HEK293T (cell line): ENCODE measurements at regions not wholly inside any gene's neighbourhood (a gene's known extent, or its start where the extent isn't known, plus 50 kb on each side); places are given as distances from the start of the nearest gene placed in this dataset.

ENCODE experiments used
- ARNT ChIP-seq: fragments of 450-650 bp; IDR thresholded peaks from 2 replicates; pipeline ENCODE4 v1.6.1; 2017; ENCODE audit warnings: mild to moderate bottlenecking
- BHLHE40 ChIP-seq: fragments of 450-650 bp; IDR thresholded peaks from 2 replicates; pipeline ENCODE4 v1.6.1; 2016; ENCODE audit warnings: mild to moderate bottlenecking, moderate library complexity, borderline replicate concordance
- CTBP1 ChIP-seq: fragments of 450-650 bp; IDR thresholded peaks from 2 replicates; pipeline ENCODE4 v1.6.1; 2016; ENCODE audit warnings: borderline replicate concordance
- ELF4 ChIP-seq: fragments of 450-650 bp; IDR thresholded peaks from 2 replicates; pipeline ENCODE4 v1.6.1; 2017; ENCODE audit warnings: antibody characterized with exemption
- FOXA1 ChIP-seq: fragments of 450-650 bp; IDR thresholded peaks from 2 replicates; pipeline ENCODE4 v1.6.1; 2016; ENCODE audit warnings: mild to moderate bottlenecking
- FOXK2 ChIP-seq: fragments of 450-650 bp; IDR thresholded peaks from 2 replicates; pipeline ENCODE4 v1.6.1; 2016; ENCODE audit warnings: mild to moderate bottlenecking
- FOXM1 ChIP-seq: fragments of 450-650 bp; IDR thresholded peaks from 2 replicates; pipeline ENCODE4 v1.6.1; 2017; ENCODE audit warnings: mild to moderate bottlenecking, borderline replicate concordance
- HDGF ChIP-seq: fragments of 450-650 bp; IDR thresholded peaks from 2 replicates; pipeline ENCODE4 v1.6.1; 2017; ENCODE audit warnings: antibody characterized with exemption, borderline replicate concordance
- L3MBTL2 ChIP-seq: fragments of 450-650 bp; conservative IDR thresholded peaks from 2 replicates; pipeline ENCODE4 v1.6.1; 2016; ENCODE audit warnings: mild to moderate bottlenecking
- NFRKB ChIP-seq: fragments of 450-650 bp; IDR thresholded peaks from 2 replicates; pipeline ENCODE4 v1.6.1; 2016; ENCODE audit warnings: mild to moderate bottlenecking, moderate library complexity
- SP1 ChIP-seq: fragments of 450-650 bp; IDR thresholded peaks from 2 replicates; pipeline ENCODE4 v1.6.1; 2017
- TARDBP ChIP-seq: fragments of 450-650 bp; IDR thresholded peaks from 2 replicates; pipeline ENCODE4 v1.6.1; 2016
- ZNF384 ChIP-seq: fragments of 450-650 bp; IDR thresholded peaks from 2 replicates; pipeline ENCODE4 v1.6.1; 2016
- TF ChIP-seq, protein P1 (sequence below): fragments of 450-650 bp; IDR thresholded peaks from 2 replicates; pipeline ENCODE4 v1.6.1; 2016

- TF ChIP-seq ELF4 (no peak), FOXA1 (no peak), ARNT (no peak), FOXM1 (no peak), BHLHE40 (no peak), HDGF (no peak), SP1 (no peak), NFRKB (no peak), TARDBP (no peak), CTBP1 (no peak), ZNF384 (no peak), L3MBTL2 (no peak), FOXK2 (no peak)
- TF ChIP-seq, protein P1, sequence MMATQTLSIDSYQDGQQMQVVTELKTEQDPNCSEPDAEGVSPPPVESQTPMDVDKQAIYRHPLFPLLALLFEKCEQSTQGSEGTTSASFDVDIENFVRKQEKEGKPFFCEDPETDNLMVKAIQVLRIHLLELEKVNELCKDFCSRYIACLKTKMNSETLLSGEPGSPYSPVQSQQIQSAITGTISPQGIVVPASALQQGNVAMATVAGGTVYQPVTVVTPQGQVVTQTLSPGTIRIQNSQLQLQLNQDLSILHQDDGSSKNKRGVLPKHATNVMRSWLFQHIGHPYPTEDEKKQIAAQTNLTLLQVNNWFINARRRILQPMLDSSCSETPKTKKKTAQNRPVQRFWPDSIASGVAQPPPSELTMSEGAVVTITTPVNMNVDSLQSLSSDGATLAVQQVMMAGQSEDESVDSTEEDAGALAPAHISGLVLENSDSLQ, result no peak
Measured at GRCh38 chr21:9838738-9839642, 682.4 kb upstream of the TPTE start.
